ENCODE measurements at regions not wholly inside any gene's neighbourhood (a gene's known extent, or its start where the extent isn't known, plus 50 kb on each side); places are given as distances from the start of the nearest gene placed in this dataset.

DNA sequence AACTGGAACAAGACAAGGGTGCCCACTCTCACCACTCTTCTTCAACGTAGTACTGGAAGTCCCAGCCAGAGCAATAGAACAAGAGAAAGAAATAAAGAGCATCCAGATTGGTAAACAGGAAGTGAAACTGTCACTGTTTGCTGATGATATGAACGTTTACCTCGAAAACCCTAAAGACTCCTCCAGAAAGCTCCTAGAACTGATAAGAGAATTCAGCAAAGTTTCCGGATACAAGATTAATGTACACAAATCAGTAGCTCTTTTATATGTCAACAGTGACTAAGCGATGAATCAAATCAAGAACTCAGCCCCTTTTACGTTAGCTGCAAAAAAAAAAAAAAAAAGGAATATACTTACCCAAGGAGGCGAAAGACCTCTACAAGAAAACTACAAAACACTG is 306.6 kb downstream of the PLK2 start:
- TF ChIP-seq, protein P1, sequence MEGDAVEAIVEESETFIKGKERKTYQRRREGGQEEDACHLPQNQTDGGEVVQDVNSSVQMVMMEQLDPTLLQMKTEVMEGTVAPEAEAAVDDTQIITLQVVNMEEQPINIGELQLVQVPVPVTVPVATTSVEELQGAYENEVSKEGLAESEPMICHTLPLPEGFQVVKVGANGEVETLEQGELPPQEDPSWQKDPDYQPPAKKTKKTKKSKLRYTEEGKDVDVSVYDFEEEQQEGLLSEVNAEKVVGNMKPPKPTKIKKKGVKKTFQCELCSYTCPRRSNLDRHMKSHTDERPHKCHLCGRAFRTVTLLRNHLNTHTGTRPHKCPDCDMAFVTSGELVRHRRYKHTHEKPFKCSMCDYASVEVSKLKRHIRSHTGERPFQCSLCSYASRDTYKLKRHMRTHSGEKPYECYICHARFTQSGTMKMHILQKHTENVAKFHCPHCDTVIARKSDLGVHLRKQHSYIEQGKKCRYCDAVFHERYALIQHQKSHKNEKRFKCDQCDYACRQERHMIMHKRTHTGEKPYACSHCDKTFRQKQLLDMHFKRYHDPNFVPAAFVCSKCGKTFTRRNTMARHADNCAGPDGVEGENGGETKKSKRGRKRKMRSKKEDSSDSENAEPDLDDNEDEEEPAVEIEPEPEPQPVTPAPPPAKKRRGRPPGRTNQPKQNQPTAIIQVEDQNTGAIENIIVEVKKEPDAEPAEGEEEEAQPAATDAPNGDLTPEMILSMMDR (conservative IDR thresholded peaks at IDR 0.05): no peak
- no peaks in the 10 kb centered on the region for H3K27me3 Mint-ChIP-seq (ENCODE audit: low read depth)
- DNase-seq (ENCODE audit: low read depth, low spot score): no peak
- peaks cover 3% of the 10 kb centered on the region for H3K4me1 Mint-ChIP-seq
- H3K27ac Mint-ChIP-seq (ENCODE audit: unreplicated experiment): no peak overlapping the region
- H3K36me3 Mint-ChIP-seq (ENCODE audit: low read depth): no peaks in the 10 kb centered on the region
- no peak overlapping the region for H3K4me3 Mint-ChIP-seq
- H3K9me3 Mint-ChIP-seq: peaks cover 5% of the 10 kb centered on the region

DNA sequence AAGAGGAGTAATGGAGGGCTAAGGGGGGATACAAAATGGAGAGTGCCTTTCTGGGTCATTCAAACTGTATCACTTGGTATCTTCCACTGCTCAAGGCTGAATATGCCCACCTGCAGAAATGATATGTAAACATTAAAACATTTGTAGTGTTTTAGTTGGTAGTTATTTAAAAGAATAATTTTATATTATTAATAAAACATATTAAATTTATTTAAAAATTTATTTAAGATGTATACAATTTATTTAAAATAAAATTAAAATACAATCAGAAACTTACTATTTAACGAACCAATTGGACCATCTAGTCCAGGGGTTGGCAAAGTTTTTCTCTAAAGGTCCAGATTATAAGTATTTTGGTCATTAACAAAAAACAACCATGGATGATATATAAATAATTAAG is 308.5 kb downstream of the PLK2 start:
- TF ChIP-seq, protein P1 (conservative IDR thresholded peaks at IDR 0.05): no peak
- Mint-ChIP-seq H3K9me3 (peaks cover 5% of the 10 kb centered on the region), H3K27ac (ENCODE audit: unreplicated experiment) (no peak overlapping the region), H3K27me3 (ENCODE audit: low read depth) (no peaks in the 10 kb centered on the region), H3K4me3 (no peak overlapping the region), H3K4me1 (peaks cover 3% of the 10 kb centered on the region), H3K36me3 (ENCODE audit: low read depth) (no peaks in the 10 kb centered on the region)
- no peak for DNase-seq (ENCODE audit: low read depth, low spot score)

DNA sequence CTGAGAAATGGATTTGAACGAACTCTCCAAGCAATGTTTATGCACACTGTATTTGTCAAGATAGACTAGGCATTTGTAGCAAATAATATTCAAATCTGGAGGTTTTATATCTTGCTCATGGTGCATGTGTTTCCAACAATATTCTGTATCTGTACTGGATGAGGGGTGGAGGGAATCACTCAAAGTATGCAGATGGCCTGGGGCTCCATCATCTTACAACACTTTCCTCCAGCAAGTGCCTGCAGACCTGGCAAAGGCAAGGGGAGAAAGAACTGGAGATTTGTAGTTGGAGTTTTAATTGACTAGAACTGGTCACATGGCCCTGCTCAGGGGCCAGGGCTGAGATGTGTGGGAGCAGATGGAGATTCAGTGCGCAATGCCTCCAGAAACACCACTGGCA is 309.0 kb downstream of the PLK2 start:
- peaks cover 5% of the 10 kb centered on the region for H3K9me3 Mint-ChIP-seq
- no peak overlapping the region for H3K4me3 Mint-ChIP-seq
- no peak overlapping the region for H3K27ac Mint-ChIP-seq (ENCODE audit: unreplicated experiment)
- no peak for DNase-seq (ENCODE audit: low read depth, low spot score)
- no peaks in the 10 kb centered on the region for H3K27me3 Mint-ChIP-seq (ENCODE audit: low read depth)
- peaks cover under 1% of the 10 kb centered on the region for H3K4me1 Mint-ChIP-seq
- TF ChIP-seq, protein P1 (conservative IDR thresholded peaks at IDR 0.05): no peak
- no peaks in the 10 kb centered on the region for H3K36me3 Mint-ChIP-seq (ENCODE audit: low read depth)

DNA sequence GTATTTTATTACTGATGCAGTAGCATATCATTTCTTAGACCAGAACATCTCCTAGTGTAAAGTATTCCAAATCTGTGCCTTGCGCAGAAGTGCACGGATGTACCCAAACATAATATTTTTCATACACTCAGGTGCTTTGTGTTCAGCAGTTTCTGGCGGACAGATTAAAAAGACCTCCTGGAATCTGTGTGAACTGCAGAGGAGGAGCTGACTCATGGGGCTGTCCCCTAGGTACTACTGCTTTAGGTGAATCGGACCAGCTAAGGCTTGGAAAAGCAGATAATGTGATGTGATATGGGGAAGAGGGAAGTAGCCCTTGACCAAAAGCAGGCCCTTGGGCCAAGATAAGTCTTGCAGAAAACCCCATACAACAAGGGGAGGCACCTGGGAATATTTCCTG is 310.1 kb downstream of the PLK2 start:
- H3K4me1 Mint-ChIP-seq: no peaks in the 10 kb centered on the region
- no peak for DNase-seq (ENCODE audit: low read depth, low spot score)
- H3K27me3 Mint-ChIP-seq (ENCODE audit: low read depth): no peaks in the 10 kb centered on the region
- no peak overlapping the region for H3K27ac Mint-ChIP-seq (ENCODE audit: unreplicated experiment)
- TF ChIP-seq, protein P1 (conservative IDR thresholded peaks at IDR 0.05): no peak
- H3K9me3 Mint-ChIP-seq: peaks cover 5% of the 10 kb centered on the region
- no peaks in the 10 kb centered on the region for H3K36me3 Mint-ChIP-seq (ENCODE audit: low read depth)
- H3K4me3 Mint-ChIP-seq: no peak overlapping the region

DNA sequence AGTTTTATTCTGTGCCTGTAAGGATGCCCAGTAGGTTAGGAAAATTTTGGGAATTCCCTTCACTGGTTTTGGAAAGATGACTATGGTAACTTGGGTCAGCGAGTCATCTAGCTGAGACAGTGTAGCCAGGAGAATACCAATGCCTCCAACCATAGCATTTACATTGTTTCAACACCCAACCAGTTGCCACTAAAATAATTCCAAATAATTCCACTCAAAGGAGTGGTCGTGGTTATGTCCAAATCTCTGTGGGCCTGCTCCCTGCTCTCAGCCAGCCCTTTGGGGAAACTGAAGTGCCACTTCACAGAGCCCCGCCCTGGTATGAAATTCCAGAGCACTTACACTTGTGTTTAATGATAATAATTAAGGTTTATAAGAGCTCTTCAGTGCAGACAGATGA is 310.5 kb downstream of the PLK2 start:
- H3K9me3 Mint-ChIP-seq: peaks cover 5% of the 10 kb centered on the region
- no peak overlapping the region for H3K4me3 Mint-ChIP-seq
- no peak for DNase-seq (ENCODE audit: low read depth, low spot score)
- H3K27ac Mint-ChIP-seq (ENCODE audit: unreplicated experiment): no peak overlapping the region
- no peaks in the 10 kb centered on the region for H3K36me3 Mint-ChIP-seq (ENCODE audit: low read depth)
- no peaks in the 10 kb centered on the region for H3K4me1 Mint-ChIP-seq
- H3K27me3 Mint-ChIP-seq (ENCODE audit: low read depth): no peaks in the 10 kb centered on the region
- TF ChIP-seq, protein P1 (conservative IDR thresholded peaks at IDR 0.05): no peak

DNA sequence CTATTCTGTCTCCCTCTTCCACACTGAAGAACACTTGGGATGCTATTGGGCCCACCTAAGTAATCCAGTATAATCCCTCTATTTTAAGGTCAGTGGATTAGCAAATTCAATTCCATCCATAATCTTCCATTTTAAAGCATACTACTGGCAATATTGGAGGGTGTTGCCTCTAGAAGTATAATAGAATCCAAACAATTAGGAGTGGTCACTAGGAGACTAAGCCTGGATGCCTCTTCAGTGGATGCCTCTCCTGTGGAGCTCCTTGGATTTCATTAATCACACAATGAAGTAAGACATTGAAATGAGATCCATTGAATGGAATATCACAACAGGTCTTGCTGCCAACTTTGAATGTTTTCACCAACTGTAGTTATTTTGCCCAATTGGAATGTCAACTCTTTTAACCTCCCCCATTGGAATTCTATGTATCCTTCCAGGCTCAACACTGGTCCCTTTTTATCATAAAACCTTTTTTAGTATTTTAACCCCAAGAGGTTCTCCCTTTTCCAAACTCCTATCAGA is 311.6 kb downstream of the PLK2 start:
- Mint-ChIP-seq H3K4me1 (no peaks in the 10 kb centered on the region), H3K4me3 (no peak overlapping the region), H3K36me3 (ENCODE audit: low read depth) (no peaks in the 10 kb centered on the region), H3K9me3 (peaks cover 3% of the 10 kb centered on the region), H3K27ac (ENCODE audit: unreplicated experiment) (no peak overlapping the region), H3K27me3 (ENCODE audit: low read depth) (no peaks in the 10 kb centered on the region)
- DNase-seq (ENCODE audit: low read depth, low spot score): no peak
- TF ChIP-seq, protein P1 (conservative IDR thresholded peaks at IDR 0.05): no peak
